SK-N-SH treated with all-trans-retinoic acid at 6 μM for 48 hours (cell line): ENCODE measurements at regions not wholly inside any gene's neighbourhood (a gene's known extent, or its start where the extent isn't known, plus 50 kb on each side); places are given as distances from the start of the nearest gene placed in this dataset.

ENCODE experiments used
- ARNTL ChIP-seq: fragments of 450-650 bp; formaldehyde crosslinking; IDR thresholded peaks from 2 replicates; pipeline ENCODE4 v1.5.0; 2020; ENCODE audit warnings: low read depth, mild to moderate bottlenecking, moderate library complexity, borderline replicate concordance
- BACH2 ChIP-seq: fragments of 250-450 bp; sonication (Bioruptor Pico); IDR thresholded peaks from 2 replicates; pipeline ENCODE4 v1.9.0; 2021; ENCODE audit warnings: mild to moderate bottlenecking, borderline replicate concordance
- CREB5 ChIP-seq: fragments of 250-450 bp; sonication (Bioruptor Pico); IDR thresholded peaks from 2 replicates; pipeline ENCODE4 v1.5.1; 2020; ENCODE audit warnings: low read depth, mild to moderate bottlenecking, moderate library complexity
- CSRNP3 ChIP-seq: fragments of 250-450 bp; sonication (Bioruptor Pico); IDR thresholded peaks from 2 replicates; pipeline ENCODE4 v1.5.1; 2021; ENCODE audit warnings: mild to moderate bottlenecking, moderate library complexity
- GLIS3 ChIP-seq: fragments of 250-450 bp; sonication (Bioruptor Pico); IDR thresholded peaks from 2 replicates; pipeline ENCODE4 v1.5.0; 2020; ENCODE audit warnings: mild to moderate bottlenecking, moderate library complexity
- ISL1 ChIP-seq: fragments of 250-450 bp; sonication (Bioruptor Pico); IDR thresholded peaks from 2 replicates; pipeline ENCODE4 v2.1.2; 2022; ENCODE audit warnings: mild to moderate bottlenecking, moderate library complexity
- PATZ1 ChIP-seq: fragments of 250-450 bp; sonication (Bioruptor Pico); IDR thresholded peaks from 2 replicates; pipeline ENCODE4 v1.8.0; 2020; ENCODE audit warnings: mild to moderate bottlenecking, moderate library complexity, borderline replicate concordance
- POU6F1 ChIP-seq: fragments of 250-450 bp; sonication (Bioruptor Pico); IDR thresholded peaks from 2 replicates; pipeline ENCODE4 v1.8.0; 2021; ENCODE audit warnings: low read depth, mild to moderate bottlenecking, moderate library complexity, borderline replicate concordance
- PPARA ChIP-seq: fragments of 250-450 bp; sonication (Bioruptor Pico); IDR thresholded peaks from 2 replicates; pipeline ENCODE4 v1.5.0; 2020; ENCODE audit warnings: mild to moderate bottlenecking, borderline replicate concordance
- SNAI2 ChIP-seq: fragments of 250-450 bp; sonication (Bioruptor Pico); IDR thresholded peaks from 2 replicates; pipeline ENCODE4 v1.5.0; 2020; ENCODE audit warnings: mild to moderate bottlenecking, moderate library complexity
- TOX ChIP-seq: fragments of 250-450 bp; sonication (Bioruptor Pico); IDR thresholded peaks from 2 replicates; pipeline ENCODE4 v1.8.0; 2021; ENCODE audit warnings: mild to moderate bottlenecking, moderate library complexity, borderline replicate concordance
- ZFP3 ChIP-seq: fragments of 250-450 bp; sonication (Bioruptor Pico); IDR thresholded peaks from 2 replicates; pipeline ENCODE4 v1.5.0; 2020; ENCODE audit warnings: mild to moderate bottlenecking, moderate library complexity
- ZFP30 ChIP-seq: fragments of 450-650 bp; formaldehyde crosslinking; IDR thresholded peaks from 2 replicates; pipeline ENCODE4 v1.5.0; 2022; ENCODE audit warnings: mild to moderate bottlenecking, moderate library complexity
- ZNF565 ChIP-seq: fragments of 450-650 bp; formaldehyde crosslinking; conservative IDR thresholded peaks from 2 replicates; pipeline ENCODE4 v1.5.0; 2020; ENCODE audit warnings: low read depth, mild to moderate bottlenecking, moderate library complexity

GRCh38 chr11:69880826-69881445, 61.7 kb upstream of the FGF3 start:
- TF ChIP-seq ARNTL (CRISPR knock-in tag), result no peak
- no peak for TF ChIP-seq CREB5 (CRISPR knock-in tag)
- no peak for TF ChIP-seq PPARA (CRISPR knock-in tag)
- TF ChIP-seq ZFP30, result no peak
- no peak for TF ChIP-seq POU6F1 (CRISPR knock-in tag)
- TF ChIP-seq ZNF565, result no peak
- TF ChIP-seq PATZ1 (CRISPR knock-in tag), result no peak
- TF ChIP-seq ISL1 (CRISPR knock-in tag), result no peak
- no peak for TF ChIP-seq TOX
- TF ChIP-seq BACH2 (CRISPR knock-in tag), result no peak
- no peak for TF ChIP-seq SNAI2 (CRISPR knock-in tag)
- TF ChIP-seq CSRNP3 (CRISPR knock-in tag), result no peak
- no peak for TF ChIP-seq ZFP3 (CRISPR knock-in tag)
- TF ChIP-seq GLIS3 (CRISPR knock-in tag), result no peak
